Transverse colon (tissue), 4 donors: ENCODE measurements at regions not wholly inside any gene's neighbourhood (a gene's known extent, or its start where the extent isn't known, plus 50 kb on each side); places are given as distances from the start of the nearest gene placed in this dataset.
"Not testable (repeated sequence)": the region's sequence is repeated elsewhere in the genome, so short reads cannot be mapped to it uniquely, and the experiment has no call there.

Experiments used
- DNase-seq: peaks from one replicate; pipeline ENCODE4 v3.0.0-alpha.2; 2019
- H3K27ac ChIP-seq, 4 donors: fragments of 200-600 bp; sonication (generic); 2 replicates each; pipeline ENCODE4 v1.5.1; 2016 to 2018; ENCODE audit warnings: inconsistent platforms in 4 of 4
- H3K27me3 ChIP-seq: fragments of 200-600 bp; sonication (generic); 2 replicates; pipeline ENCODE4 v1.5.1; 2017; ENCODE audit warnings: inconsistent platforms
- H3K36me3 ChIP-seq, 4 donors: fragments of 200-600 bp; sonication (generic); 2 replicates each; pipeline ENCODE4 v1.5.1; 2017 to 2019; ENCODE audit warnings: inconsistent platforms in 4 of 4
- H3K4me1 ChIP-seq, 4 donors: fragments of 200-600 bp; sonication (generic); 2 replicates each; pipeline ENCODE4 v1.5.1; 2017 to 2020; ENCODE audit warnings: inconsistent platforms in 4 of 4
- H3K4me3 ChIP-seq, 4 donors: fragments of 200-600 bp; sonication (generic); 1 replicate in 1 of 4; 2 replicates in 3 of 4; pipeline versions ENCODE4 v1.5.1 to v1.6.1; 2017 to 2019; ENCODE audit warnings: inconsistent platforms in 4 of 4
- H3K9me3 ChIP-seq, 2 donors: fragments of 200-600 bp; sonication (generic); 2 replicates each; pipeline ENCODE4 v1.5.1; 2017 to 2019; ENCODE audit warnings: inconsistent platforms in 2 of 2
- EP300 ChIP-seq: sonication (generic); formaldehyde crosslinking; IDR thresholded peaks from one replicate; pipeline ENCODE4 v1.6.1; 2017; ENCODE audit warnings: antibody characterized with exemption, low read depth
- POLR2A ChIP-seq: fragments of 450-650 bp; IDR thresholded peaks from one replicate; pipeline ENCODE4 v1.6.1; 2016; ENCODE audit warnings: antibody characterized with exemption, mild to moderate bottlenecking, moderate library complexity
- POLR2AphosphoS5 ChIP-seq, 3 donors: sonication (generic); formaldehyde crosslinking; IDR thresholded peaks; one replicate each; pipeline ENCODE4 v1.6.1; 2016; ENCODE audit warnings: antibody characterized with exemption in 3 of 3
- whole genome bisulfite sequencing, 2 donors: methylation state at CpG; one replicate each; pipeline ENCODE4 v1.1.5; 2018; ENCODE audit warnings: low coverage in 1 of 2; 5-methylcytosine and 5-hydroxymethylcytosine counted together
- in situ Hi-C, 4 donors: fragments of 200-750 bp; cut with MboI; loops; one replicate each; pipeline versions ENCODE4 v1.15.0 to v1.15.1; 2017; ENCODE audit warnings: low sequenced_read_pairs in 3 of 4, low pct_ligation_motif_present in 1 of 4, low pct_unique_long_range_greater_than_20kb in 1 of 4
- intact Hi-C: fragments of 100-400 bp; cut with DNase I; formaldehyde crosslinking; loops from one replicate; pipeline ENCODE4 v1.15.1; 2023; ENCODE audit warnings: low total_unique reads
- TF ChIP-seq, protein P1 (sequence below), 5 experiments: fragments of 200-600 bp in 3 of 5; fragments of 450-650 bp in 2 of 5; sonication (generic) in 3 of 5; IDR thresholded peaks; 1 replicate in 2 of 5; 2 replicates in 3 of 5; pipeline ENCODE4 v1.5.1; 2016 to 2017; ENCODE audit warnings: antibody characterized with exemption in 5 of 5, inconsistent platforms in 3 of 5, mild to moderate bottlenecking in 2 of 5, moderate library complexity in 1 of 5

DNA sequence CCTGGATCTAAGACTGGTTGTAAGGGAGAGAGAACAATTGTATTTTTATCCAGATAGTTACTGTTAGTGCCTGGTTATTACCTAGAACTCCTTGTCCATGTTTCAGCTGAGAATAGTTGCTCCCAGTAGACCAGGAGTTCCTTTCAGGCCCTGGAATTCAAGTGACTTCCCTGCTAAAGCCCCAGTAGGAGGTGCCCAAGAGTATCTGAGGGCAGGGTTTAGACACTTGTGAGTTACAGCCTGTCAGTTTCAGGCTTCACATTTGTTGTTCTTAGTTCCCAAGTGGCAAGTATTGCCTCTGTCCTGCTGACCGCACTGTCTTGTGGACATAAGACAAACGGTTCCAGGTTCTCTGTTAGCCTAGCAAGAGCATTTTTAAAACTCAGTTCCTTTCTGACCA is 743.9 kb upstream of the SEMA6A start:
- no peak overlapping the region for H3K27ac ChIP-seq
- no peaks in the 10 kb centered on the region for H3K4me1 ChIP-seq
- in situ Hi-C loops, result no loop called here
- H3K27me3 ChIP-seq, result no peaks in the 10 kb centered on the region
- no peaks in the 10 kb centered on the region for H3K9me3 ChIP-seq
- H3K36me3 ChIP-seq, result no peaks in the 10 kb centered on the region
- TF ChIP-seq POLR2A, result no peak
- TF ChIP-seq, protein P1, sequence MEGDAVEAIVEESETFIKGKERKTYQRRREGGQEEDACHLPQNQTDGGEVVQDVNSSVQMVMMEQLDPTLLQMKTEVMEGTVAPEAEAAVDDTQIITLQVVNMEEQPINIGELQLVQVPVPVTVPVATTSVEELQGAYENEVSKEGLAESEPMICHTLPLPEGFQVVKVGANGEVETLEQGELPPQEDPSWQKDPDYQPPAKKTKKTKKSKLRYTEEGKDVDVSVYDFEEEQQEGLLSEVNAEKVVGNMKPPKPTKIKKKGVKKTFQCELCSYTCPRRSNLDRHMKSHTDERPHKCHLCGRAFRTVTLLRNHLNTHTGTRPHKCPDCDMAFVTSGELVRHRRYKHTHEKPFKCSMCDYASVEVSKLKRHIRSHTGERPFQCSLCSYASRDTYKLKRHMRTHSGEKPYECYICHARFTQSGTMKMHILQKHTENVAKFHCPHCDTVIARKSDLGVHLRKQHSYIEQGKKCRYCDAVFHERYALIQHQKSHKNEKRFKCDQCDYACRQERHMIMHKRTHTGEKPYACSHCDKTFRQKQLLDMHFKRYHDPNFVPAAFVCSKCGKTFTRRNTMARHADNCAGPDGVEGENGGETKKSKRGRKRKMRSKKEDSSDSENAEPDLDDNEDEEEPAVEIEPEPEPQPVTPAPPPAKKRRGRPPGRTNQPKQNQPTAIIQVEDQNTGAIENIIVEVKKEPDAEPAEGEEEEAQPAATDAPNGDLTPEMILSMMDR (IDR thresholded peaks at IDR 0.05), result peak in 2 of 5 experiments; percentile 12 to 22
- no peak overlapping the region for H3K4me3 ChIP-seq
- intact Hi-C loops, result no loop called here
- DNase-seq, result peak; percentile 8
- 48 to 70% methylated on average over 2 of the region's 2 CpGs for WGBS, 2 donors

DNA sequence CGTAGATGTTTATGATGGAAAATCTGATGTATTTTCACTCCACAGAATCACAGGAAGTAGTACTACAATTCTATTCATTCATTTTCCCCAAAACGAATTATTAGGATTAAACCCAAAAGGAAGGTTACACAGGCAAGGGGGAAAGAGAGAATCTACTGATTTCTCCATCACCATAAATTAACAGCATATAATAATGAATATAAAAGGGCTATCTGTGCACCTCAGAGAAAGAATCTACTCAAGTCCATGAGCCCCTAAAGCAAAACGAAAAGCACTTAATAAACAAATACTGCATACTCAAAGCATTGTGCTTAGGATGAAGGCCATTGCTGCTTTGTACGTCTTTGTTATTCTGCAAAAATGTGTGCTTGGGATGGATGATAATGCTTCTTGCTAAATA is 740.5 kb upstream of the SEMA6A start:
- Histone ChIP-seq H3K9me3 (no peaks in the 10 kb centered on the region), H3K4me1 (no peaks in the 10 kb centered on the region), H3K36me3 (no peaks in the 10 kb centered on the region), H3K27ac (no peak overlapping the region), H3K4me3 (no peak overlapping the region), H3K27me3 (no peaks in the 10 kb centered on the region)
- intact Hi-C loops (no loop called here), in situ Hi-C loops (no loop called here)
- TF ChIP-seq POLR2A (no peak), POLR2AphosphoS5 (IDR thresholded peaks at IDR 0.05) (no peak)
- 69 to 78% methylated on average over 4 of the region's 4 CpGs for WGBS, 2 donors
- no peak for DNase-seq

DNA sequence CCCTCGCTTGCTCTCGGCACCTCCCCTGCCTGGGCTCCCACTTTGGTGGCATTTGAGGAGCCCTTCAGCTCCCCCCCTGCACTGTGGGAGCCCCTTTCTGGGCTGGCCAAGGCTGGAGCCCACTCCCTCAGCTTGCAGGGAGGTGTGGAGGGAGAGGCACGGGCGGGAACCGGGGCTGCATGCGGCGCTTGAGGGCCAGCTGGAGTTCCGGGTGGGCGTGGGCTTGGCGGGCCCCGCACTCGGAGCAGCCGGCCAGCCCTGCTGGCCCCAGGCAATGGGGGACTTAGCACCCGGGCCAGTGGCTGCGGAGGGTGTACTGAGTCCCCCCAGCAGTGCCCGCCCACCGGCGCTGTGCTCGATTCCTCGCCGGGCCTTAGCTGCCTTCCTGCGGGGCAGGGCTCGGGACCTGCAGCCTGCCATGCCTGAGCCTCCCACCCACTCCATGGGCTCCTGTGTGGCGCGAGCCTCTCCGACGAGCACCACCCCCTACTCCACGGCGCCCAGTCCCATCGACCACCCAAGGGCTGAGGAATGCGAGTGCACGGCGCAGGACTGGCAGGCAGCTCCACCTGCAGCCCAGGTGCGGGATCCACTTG is 730.0 kb upstream of the SEMA6A start:
- H3K9me3 ChIP-seq, H3K4me3 ChIP-seq, H3K4me1 ChIP-seq, in situ Hi-C loops, intact Hi-C loops, H3K36me3 ChIP-seq, DNase-seq, H3K27ac ChIP-seq, H3K27me3 ChIP-seq: not testable (repeated sequence)
- 99 to 100% methylated on average over 2 to 15 of the region's 34 CpGs for whole genome bisulfite sequencing, 2 donors

DNA sequence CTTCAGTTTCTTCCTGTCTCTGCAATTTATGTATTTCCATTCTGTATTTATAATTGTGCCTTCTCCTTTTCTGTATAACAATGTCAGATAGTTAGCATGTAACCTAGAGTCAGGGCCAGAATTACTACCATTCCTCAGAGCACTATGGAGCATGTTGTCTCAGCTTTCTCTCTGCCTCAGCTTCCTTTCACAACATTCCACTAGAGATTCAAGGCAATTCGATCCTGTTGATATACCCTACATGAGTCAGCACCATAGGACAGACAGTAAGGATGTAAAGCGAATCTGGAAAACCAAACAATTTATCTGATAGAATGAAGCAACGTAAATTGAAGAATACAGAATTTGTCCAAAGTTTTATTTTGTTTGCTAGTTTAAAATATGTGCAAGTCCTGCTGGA is 728.3 kb upstream of the SEMA6A start:
- TF ChIP-seq POLR2AphosphoS5 (IDR thresholded peaks at IDR 0.05), result no peak
- TF ChIP-seq, protein P1 (IDR thresholded peaks at IDR 0.05), result no peak
- H3K4me1 ChIP-seq, result no peaks in the 10 kb centered on the region
- no peaks in the 10 kb centered on the region for H3K36me3 ChIP-seq
- 62 to 69% methylated on average over 3 of the region's 3 CpGs for WGBS, 2 donors
- H3K9me3 ChIP-seq, result no peaks in the 10 kb centered on the region
- in situ Hi-C loops, result no loop called here
- no peak overlapping the region for H3K4me3 ChIP-seq
- intact Hi-C loops, result no loop called here
- H3K27ac ChIP-seq, result no peak overlapping the region
- H3K27me3 ChIP-seq, result no peaks in the 10 kb centered on the region
- DNase-seq, result no peak

DNA sequence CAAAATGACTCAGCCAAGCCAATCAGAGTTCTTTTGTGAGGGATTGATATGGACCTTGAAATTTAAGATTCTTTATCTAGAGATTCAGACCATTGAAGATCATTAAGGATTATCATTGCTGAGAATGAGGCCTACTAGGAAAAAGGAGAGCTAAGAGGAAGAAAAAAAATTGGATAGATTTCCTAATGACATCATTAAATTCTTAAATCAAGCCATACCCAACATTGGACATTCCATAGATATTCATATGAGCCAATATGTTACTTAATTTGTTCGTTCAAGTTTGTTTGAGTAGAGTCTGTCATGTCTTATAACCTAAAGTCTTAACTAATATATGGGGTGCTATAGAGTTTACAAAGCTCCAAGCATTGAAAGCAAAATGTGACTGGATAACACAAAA is 727.9 kb upstream of the SEMA6A start:
- WGBS, 2 donors, result 53 to 58% methylated on average over 1 of the region's 1 CpG
- Histone ChIP-seq H3K36me3 (no peaks in the 10 kb centered on the region), H3K27ac (no peak overlapping the region), H3K9me3 (no peaks in the 10 kb centered on the region), H3K4me3 (no peak overlapping the region), H3K4me1 (no peaks in the 10 kb centered on the region), H3K27me3 (no peaks in the 10 kb centered on the region)
- intact Hi-C loops (no loop called here), in situ Hi-C loops (no loop called here)
- no peak for DNase-seq
- no peak for TF ChIP-seq POLR2AphosphoS5 (IDR thresholded peaks at IDR 0.05)
- TF ChIP-seq, protein P1 (IDR thresholded peaks at IDR 0.05), result no peak
- TF ChIP-seq POLR2A, result no peak
- TF ChIP-seq EP300, result no peak
